HG02678 (cell line): ENCODE measurements at regions not wholly inside any gene's neighbourhood (a gene's known extent, or its start where the extent isn't known, plus 50 kb on each side); places are given as distances from the start of the nearest gene placed in this dataset.

ENCODE experiments used
- ATAC-seq: cut with Tn5 transposase; IDR thresholded peaks from one replicate; pipeline ENCODE4 v1.9.1; 2021; ENCODE audit warnings: mild to moderate bottlenecking, moderate library complexity; ENCODE audit not compliant: unreplicated experiment

- ATAC-seq, result no peak
Observed at GRCh38 chr9:84573083-84573482, 96.4 kb upstream of the NTRK2 start.

GRCh38 chr9:84575705-84576104 is 93.8 kb upstream of the NTRK2 start:
- ATAC-seq, result no peak

- no peak for ATAC-seq
Observed at GRCh38 chr9:84583866-84584265, 85.7 kb upstream of the NTRK2 start.

- no peak for ATAC-seq
Observed at GRCh38 chr9:84586662-84587061, 82.9 kb upstream of the NTRK2 start.

- ATAC-seq, result no peak
Observed at GRCh38 chr9:84587153-84587552, 82.4 kb upstream of the NTRK2 start.

- no peak for ATAC-seq
Observed at GRCh38 chr9:84589542-84589941, 80.0 kb upstream of the NTRK2 start.

GRCh38 chr9:84590706-84591105 is 78.8 kb upstream of the NTRK2 start:
- ATAC-seq, result no peak

- ATAC-seq, result no peak
Observed at GRCh38 chr9:84592918-84593317, 76.6 kb upstream of the NTRK2 start.

GRCh38 chr9:84593352-84593751 is 76.2 kb upstream of the NTRK2 start:
- ATAC-seq, result no peak

- peak; percentile 97 for ATAC-seq
Observed at GRCh38 chr9:84597131-84597530, 72.4 kb upstream of the NTRK2 start.

GRCh38 chr9:84598921-84599636 is 70.5 kb upstream of the NTRK2 start:
- no peak for ATAC-seq

- ATAC-seq, result no peak
Observed at GRCh38 chr9:84600739-84601138, 68.8 kb upstream of the NTRK2 start.

- no peak for ATAC-seq
Observed at GRCh38 chr9:84604223-84604622, 65.3 kb upstream of the NTRK2 start.

GRCh38 chr9:84609779-84610178 is 59.8 kb upstream of the NTRK2 start:
- no peak for ATAC-seq

GRCh38 chr9:84613431-84613830 is 56.1 kb upstream of the NTRK2 start:
- ATAC-seq, result no peak

- no peak for ATAC-seq
Observed at GRCh38 chr9:84615544-84615943, 54.0 kb upstream of the NTRK2 start.

- no peak for ATAC-seq
Observed at GRCh38 chr9:84617411-84618029, 52.0 kb upstream of the NTRK2 start.
